ENCODE measurements at regions not wholly inside any gene's neighbourhood (a gene's known extent, or its start where the extent isn't known, plus 50 kb on each side); places are given as distances from the start of the nearest gene placed in this dataset.

DNA sequence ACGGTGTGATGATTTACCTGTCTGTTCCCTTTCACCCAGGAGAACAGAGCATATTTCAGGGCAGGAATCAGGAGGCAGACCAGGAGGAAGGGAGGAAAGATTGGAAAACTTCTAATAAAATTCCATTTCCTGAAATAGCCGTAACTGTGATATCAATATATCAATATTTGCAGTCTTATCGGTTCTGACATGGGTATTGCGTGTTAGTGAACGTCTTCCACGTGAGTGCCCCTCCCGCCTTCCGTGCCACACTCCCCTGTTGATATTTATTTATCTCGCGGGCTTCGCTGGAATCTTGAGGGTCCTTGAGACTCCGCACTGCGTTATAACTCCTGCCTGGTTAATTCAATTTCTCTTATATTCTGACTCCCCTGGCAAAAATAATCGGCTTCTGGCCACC is 1160.4 kb downstream of the BRD1 start:
- Histone ChIP-seq H3K27ac (no peak overlapping the region), H3K9me3 (replicated peaks in 1 of 3) (peaks cover 0 to 5% (median 0%) of the 10 kb centered on the region in 3 donors), H3K36me3 (replicated peaks in 1 of 2) (no peaks in the 10 kb centered on the region), H3K4me3 (no peak overlapping the region), H3K27me3 (no peaks in the 10 kb centered on the region), H3K4me1 (replicated peaks in 1 of 2) (no peaks in the 10 kb centered on the region)
- TF ChIP-seq POLR2A (IDR thresholded peaks at IDR 0.05), result no peak
- TF ChIP-seq CTCF (IDR thresholded peaks at IDR 0.05), result no peak
- WGBS, 4 donors, result 77 to 84% (median 82%) methylated on average over 14 of the region's 14 CpGs
- DNase-seq, result no peak
- intact Hi-C loops (cut with DNase I), result no loop called here

GRCh38 chr22:48666620-48667019 is 1161.1 kb downstream of the BRD1 start:
- DNase-seq, result no peak
- Histone ChIP-seq H3K27me3 (no peaks in the 10 kb centered on the region), H3K27ac (no peak overlapping the region), H3K9me3 (replicated peaks in 1 of 3) (no peaks in the 10 kb centered on the region), H3K4me1 (replicated peaks in 1 of 2) (no peaks in the 10 kb centered on the region), H3K4me3 (no peak overlapping the region), H3K36me3 (replicated peaks in 1 of 2) (no peaks in the 10 kb centered on the region)
- no peak for TF ChIP-seq CTCF (IDR thresholded peaks at IDR 0.05)
- WGBS, 4 donors, result 65 to 83% (median 77%) methylated on average over 1 to 9 of the region's 9 CpGs
- intact Hi-C loops (cut with DNase I), result no loop called here

DNA sequence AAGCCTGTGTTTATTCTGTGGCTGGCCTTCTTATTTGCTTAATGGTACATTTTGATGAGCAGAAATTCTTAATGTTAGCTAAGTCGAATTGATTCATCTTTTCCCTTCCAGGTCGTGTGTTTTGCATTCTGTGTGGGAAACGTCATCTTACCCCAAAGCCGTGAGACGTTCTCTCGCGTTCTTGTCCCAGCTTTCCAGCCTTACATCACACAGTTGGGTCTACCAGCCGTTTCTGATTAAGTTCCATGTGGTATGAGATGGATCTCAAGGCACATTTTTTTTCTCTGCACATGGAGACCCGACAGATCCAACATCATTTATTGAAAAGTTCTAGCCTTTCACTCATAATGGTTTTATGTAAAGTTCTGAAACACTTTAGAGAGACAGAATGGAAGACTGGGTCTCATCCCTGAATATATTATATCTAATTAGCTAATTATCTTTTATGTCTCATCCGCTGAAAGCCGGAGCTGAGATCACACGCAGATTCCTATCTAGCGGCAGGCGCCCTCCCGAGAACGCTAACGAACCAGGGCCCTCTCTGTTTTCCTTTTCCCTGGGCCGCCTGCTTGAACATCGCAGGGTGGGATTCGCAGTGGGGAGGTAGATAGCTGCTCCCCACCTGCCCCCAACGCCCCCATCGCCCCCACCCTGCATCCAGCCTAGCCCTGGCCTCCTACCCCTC is 1162.2 kb downstream of the BRD1 start:
- no peaks in the 10 kb centered on the region for H3K4me1 ChIP-seq (replicated peaks in 1 of 2)
- H3K4me3 ChIP-seq, result no peak overlapping the region
- TF ChIP-seq CTCF (IDR thresholded peaks at IDR 0.05), result no peak
- no peak for TF ChIP-seq POLR2A (IDR thresholded peaks at IDR 0.05)
- intact Hi-C loops (cut with DNase I), result no loop called here
- H3K27me3 ChIP-seq, result no peaks in the 10 kb centered on the region
- no peak overlapping the region for H3K27ac ChIP-seq
- H3K36me3 ChIP-seq (replicated peaks in 1 of 2), result no peaks in the 10 kb centered on the region
- H3K9me3 ChIP-seq (replicated peaks in 1 of 3), result no peaks in the 10 kb centered on the region
- DNase-seq, result no peak
- WGBS, 4 donors, result 82 to 87% (median 85%) methylated on average over 20 to 22 of the region's 22 CpGs

DNA sequence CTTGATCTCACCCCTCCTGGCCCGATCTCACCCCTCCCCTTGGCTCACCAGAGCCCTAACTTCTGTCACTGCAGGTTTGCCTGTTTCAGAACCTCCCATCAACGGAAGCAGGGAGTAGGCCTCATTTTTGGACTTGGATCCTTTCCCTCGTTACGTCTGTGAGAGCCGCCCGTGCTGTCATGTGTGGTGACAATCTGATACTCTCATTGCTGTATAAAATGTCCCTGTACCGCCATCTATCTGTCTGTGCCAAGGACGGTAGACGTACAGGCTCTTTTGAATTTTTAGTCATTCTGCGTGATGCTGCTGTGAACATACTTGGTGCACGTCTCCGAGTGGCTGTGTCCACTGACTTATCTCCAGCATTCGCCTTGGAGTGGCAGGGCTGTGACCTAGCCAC is 1163.1 kb downstream of the BRD1 start:
- H3K9me3 ChIP-seq (replicated peaks in 1 of 3), result no peaks in the 10 kb centered on the region
- no peaks in the 10 kb centered on the region for H3K36me3 ChIP-seq (replicated peaks in 1 of 2)
- no peak for DNase-seq
- intact Hi-C loops (cut with DNase I), result no loop called here
- H3K27me3 ChIP-seq, result no peaks in the 10 kb centered on the region
- H3K4me3 ChIP-seq, result no peak overlapping the region
- H3K27ac ChIP-seq, result no peak overlapping the region
- TF ChIP-seq CTCF (IDR thresholded peaks at IDR 0.05) (no peak), POLR2A (IDR thresholded peaks at IDR 0.05) (no peak)
- 87 to 91% (median 89%) methylated on average over 12 to 13 of the region's 13 CpGs for WGBS, 4 donors
- no peaks in the 10 kb centered on the region for H3K4me1 ChIP-seq (replicated peaks in 1 of 2)

Measured in adrenal gland (tissue), 9 donors.